ENCODE measurements at regions not wholly inside any gene's neighbourhood (a gene's known extent, or its start where the extent isn't known, plus 50 kb on each side); places are given as distances from the start of the nearest gene placed in this dataset.

DNA sequence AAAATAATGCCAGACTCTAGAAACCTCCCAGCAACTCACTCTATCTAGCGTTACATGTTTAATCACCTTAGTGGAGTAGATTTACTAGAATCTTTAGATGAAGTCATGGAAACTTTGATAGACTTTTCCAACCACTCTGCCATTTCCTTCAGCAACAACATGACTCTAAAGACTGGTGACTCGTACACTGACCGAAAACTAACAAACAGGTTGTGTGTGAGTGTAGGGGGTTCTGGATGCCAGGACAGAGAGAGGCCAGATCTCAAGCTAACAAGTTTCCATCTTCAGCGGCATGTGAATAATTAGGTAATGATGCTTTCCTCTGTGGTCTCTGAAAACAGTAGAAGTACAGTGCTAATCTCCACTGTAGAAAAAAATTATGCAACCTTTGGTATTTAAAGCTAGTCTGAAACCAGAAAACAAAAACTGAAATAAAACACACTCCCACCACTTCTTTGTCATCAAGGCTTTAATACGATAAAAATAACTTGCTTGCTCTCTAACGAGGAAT is 286.4 kb downstream of the PRDM5 start:
- H3K4me3 ChIP-seq = no peak overlapping the region
- no peaks in the 10 kb centered on the region for H3K9me3 ChIP-seq
- TF ChIP-seq POLR2AphosphoS5 (IDR thresholded peaks at IDR 0.05) = no peak
- TF ChIP-seq EP300 (IDR thresholded peaks at IDR 0.05) = no peak
- TF ChIP-seq POLR2A (IDR thresholded peaks at IDR 0.05) = no peak
- TF ChIP-seq, protein P1, sequence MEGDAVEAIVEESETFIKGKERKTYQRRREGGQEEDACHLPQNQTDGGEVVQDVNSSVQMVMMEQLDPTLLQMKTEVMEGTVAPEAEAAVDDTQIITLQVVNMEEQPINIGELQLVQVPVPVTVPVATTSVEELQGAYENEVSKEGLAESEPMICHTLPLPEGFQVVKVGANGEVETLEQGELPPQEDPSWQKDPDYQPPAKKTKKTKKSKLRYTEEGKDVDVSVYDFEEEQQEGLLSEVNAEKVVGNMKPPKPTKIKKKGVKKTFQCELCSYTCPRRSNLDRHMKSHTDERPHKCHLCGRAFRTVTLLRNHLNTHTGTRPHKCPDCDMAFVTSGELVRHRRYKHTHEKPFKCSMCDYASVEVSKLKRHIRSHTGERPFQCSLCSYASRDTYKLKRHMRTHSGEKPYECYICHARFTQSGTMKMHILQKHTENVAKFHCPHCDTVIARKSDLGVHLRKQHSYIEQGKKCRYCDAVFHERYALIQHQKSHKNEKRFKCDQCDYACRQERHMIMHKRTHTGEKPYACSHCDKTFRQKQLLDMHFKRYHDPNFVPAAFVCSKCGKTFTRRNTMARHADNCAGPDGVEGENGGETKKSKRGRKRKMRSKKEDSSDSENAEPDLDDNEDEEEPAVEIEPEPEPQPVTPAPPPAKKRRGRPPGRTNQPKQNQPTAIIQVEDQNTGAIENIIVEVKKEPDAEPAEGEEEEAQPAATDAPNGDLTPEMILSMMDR (IDR thresholded peaks at IDR 0.05) = no peak
- no peaks in the 10 kb centered on the region for H3K4me1 ChIP-seq
- H3K27me3 ChIP-seq = no peaks in the 10 kb centered on the region
- H3K27ac ChIP-seq = no peak overlapping the region
- H3K36me3 ChIP-seq = no peaks in the 10 kb centered on the region
- no peak for ATAC-seq (ENCODE audit: low FRiP score in 2 of 2)
- no peak for DNase-seq
- WGBS, 2 donors = 89 to 93% methylated on average over 6 of the region's 6 CpGs

DNA sequence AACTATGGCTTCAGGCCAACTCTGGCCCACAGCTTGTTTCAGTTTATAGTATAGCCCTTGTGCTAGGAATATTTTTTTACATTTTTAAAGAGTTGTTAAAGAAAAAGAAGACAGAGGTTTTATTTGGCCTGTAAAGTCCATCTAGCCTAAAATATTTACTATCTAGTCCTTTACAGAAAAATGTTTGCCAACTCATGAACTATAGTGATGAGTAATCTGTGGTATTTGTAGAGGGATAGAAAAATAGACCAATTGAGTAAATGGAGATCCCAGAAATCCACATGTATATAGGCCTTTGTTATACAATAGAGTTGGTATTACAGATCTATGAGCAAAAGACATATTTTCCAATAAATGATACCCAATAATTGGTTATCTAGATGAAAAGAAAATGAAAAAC is 288.7 kb downstream of the PRDM5 start:
- ATAC-seq (ENCODE audit: low FRiP score in 2 of 2) = no peak
- H3K27me3 ChIP-seq = no peaks in the 10 kb centered on the region
- no peaks in the 10 kb centered on the region for H3K4me1 ChIP-seq
- H3K4me3 ChIP-seq = no peak overlapping the region
- H3K27ac ChIP-seq = no peak overlapping the region
- H3K9me3 ChIP-seq = no peaks in the 10 kb centered on the region
- no peak for DNase-seq
- TF ChIP-seq POLR2A (IDR thresholded peaks at IDR 0.05) (no peak), POLR2AphosphoS5 (IDR thresholded peaks at IDR 0.05) (no peak), EP300 (IDR thresholded peaks at IDR 0.05) (no peak)
- TF ChIP-seq, protein P1 (IDR thresholded peaks at IDR 0.05) = no peak
- no peaks in the 10 kb centered on the region for H3K36me3 ChIP-seq

DNA sequence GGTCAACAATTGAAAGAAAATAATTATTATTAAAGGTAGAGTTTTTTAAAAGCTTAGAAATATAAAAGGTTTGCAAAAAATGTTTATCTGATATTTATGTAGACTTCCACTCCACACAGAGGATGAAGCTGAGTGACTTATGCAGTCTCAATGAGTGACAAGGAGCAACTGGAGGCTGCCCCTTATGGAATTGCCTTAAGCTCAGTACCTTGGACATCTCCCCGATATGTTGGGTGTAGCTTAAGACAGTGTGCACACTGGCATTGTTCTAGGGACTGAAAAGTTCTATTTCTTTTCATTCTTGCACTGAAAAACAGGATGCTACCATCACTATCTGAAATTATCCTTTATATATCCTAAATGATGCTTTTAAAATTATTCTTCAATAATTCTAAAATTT is 292.1 kb downstream of the PRDM5 start:
- no peak overlapping the region for H3K27ac ChIP-seq
- TF ChIP-seq EP300 (IDR thresholded peaks at IDR 0.05) (no peak), POLR2AphosphoS5 (IDR thresholded peaks at IDR 0.05) (no peak), POLR2A (IDR thresholded peaks at IDR 0.05) (no peak)
- TF ChIP-seq, protein P1 (IDR thresholded peaks at IDR 0.05) = no peak

DNA sequence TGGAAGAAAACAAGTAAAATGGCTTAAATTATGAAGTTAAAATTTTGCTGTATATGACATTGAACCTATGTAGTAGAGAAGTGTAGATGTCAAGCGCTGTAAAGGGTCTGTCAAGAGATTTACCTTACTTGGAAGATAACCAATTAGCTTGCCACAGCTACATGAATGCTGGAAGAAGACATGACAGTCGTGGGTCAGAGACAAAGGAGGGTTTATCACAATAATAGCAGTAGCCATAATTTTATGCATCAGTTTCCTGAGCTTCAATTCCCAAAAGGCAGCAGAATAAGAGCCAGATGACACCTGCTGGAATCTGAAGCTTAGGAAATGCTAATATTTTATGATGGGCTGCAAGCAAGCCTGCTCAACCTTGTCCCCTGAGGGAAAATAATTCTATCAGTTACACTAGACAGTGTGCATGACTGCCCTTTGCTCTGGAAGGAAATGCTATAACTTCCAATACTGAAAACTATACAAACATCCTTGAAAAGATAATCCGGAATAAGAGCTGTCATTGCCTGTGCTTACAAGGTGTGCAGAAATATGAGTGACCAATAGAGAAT is 292.9 kb downstream of the PRDM5 start:
- Histone ChIP-seq H3K4me1 (no peaks in the 10 kb centered on the region), H3K9me3 (no peaks in the 10 kb centered on the region), H3K27ac (no peak overlapping the region), H3K4me3 (no peak overlapping the region), H3K36me3 (no peaks in the 10 kb centered on the region), H3K27me3 (no peaks in the 10 kb centered on the region)
- WGBS, 2 donors = 65 to 73% methylated on average over 3 of the region's 3 CpGs
- no peak for ATAC-seq (ENCODE audit: low FRiP score in 2 of 2)
- no peak for DNase-seq
- no peak for TF ChIP-seq POLR2A (IDR thresholded peaks at IDR 0.05)
- TF ChIP-seq POLR2AphosphoS5 (IDR thresholded peaks at IDR 0.05) = no peak
- TF ChIP-seq EP300 (IDR thresholded peaks at IDR 0.05) = no peak

More for the DNA sequence above, 292.1 kb downstream of the PRDM5 start:
- Histone ChIP-seq H3K36me3 (no peaks in the 10 kb centered on the region), H3K9me3 (no peaks in the 10 kb centered on the region), H3K4me1 (no peaks in the 10 kb centered on the region), H3K4me3 (no peak overlapping the region), H3K27me3 (no peaks in the 10 kb centered on the region)
- WGBS, 2 donors = 80 to 83% methylated on average over 1 of the region's 1 CpG
- ATAC-seq (ENCODE audit: low FRiP score in 2 of 2) (no peak), DNase-seq (no peak)

DNA sequence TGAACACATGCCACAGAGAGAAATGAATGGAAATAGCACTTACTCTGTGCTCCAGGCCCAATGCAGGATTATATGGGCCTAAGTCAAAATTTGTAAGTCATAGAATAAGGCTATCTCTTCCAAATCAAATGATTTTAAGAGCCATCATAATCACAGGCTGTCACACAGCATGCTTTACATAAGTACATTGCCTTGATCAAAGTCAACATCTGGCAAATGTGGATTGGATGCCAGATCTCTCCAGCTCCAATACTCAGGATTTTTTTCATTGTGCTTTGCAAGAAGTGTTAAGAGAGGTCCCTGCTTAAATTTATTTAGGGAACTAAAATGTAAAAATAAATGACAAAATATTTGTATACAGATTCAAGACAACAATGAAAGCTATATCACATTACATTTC is 299.9 kb downstream of the PRDM5 start:
- no peak for DNase-seq
- no peaks in the 10 kb centered on the region for H3K4me1 ChIP-seq

More for the DNA sequence above, 299.9 kb downstream of the PRDM5 start:
- Histone ChIP-seq H3K27me3 (no peaks in the 10 kb centered on the region), H3K4me3 (no peak overlapping the region), H3K36me3 (no peaks in the 10 kb centered on the region), H3K9me3 (no peaks in the 10 kb centered on the region), H3K27ac (no peak overlapping the region)
- no peak for TF ChIP-seq POLR2A (IDR thresholded peaks at IDR 0.05)
- TF ChIP-seq POLR2AphosphoS5 (IDR thresholded peaks at IDR 0.05) = no peak
- TF ChIP-seq EP300 (IDR thresholded peaks at IDR 0.05) = no peak
- TF ChIP-seq, protein P1 (IDR thresholded peaks at IDR 0.05) = no peak
- no peak for ATAC-seq (ENCODE audit: low FRiP score in 2 of 2)
